ENCODE measurements at regions not wholly inside any gene's neighbourhood (a gene's known extent, or its start where the extent isn't known, plus 50 kb on each side); places are given as distances from the start of the nearest gene placed in this dataset.
A peak's percentile ranks its signal among the peaks of the same experiment; 100 is the strongest.

DNA sequence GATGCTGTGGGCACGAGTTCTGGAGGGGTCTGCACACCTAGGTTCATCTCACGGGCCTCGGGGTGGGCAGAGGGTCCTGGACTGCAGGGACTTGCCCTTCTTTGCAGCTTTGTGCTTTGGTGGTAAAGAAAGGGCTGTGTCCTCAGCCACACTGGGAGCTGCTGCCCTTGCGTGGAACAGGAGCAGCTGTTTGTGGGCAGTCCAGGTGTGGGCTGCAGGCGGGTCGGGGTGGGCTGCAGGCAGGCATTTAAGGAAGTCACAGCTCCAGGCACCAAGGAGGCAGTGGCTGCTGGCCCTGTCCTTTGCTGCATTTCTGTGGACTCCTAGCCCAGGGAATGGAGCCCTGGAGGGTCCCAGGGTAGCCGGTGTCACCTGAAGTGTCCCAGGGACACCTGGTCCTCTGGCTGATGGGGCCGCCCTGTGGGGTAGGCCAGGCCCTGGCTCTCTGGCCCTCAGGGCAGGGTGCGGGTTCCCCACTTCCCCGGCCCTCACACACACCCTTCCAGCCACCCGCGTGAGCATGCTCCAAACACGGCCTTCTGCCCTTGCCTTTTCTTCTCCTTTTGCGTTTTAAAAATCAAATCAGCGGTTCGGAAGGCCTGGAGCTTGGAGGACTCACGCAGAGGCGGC, 1240.3 kb downstream of the BRD1 start:
- H3K9me3 ChIP-seq: no peaks in the 10 kb centered on the region
- peak overlapping the region in 1 of 4 donors; percentile 51 for H3K27ac ChIP-seq
- no peak overlapping the region for H3K4me3 ChIP-seq
- H3K4me1 ChIP-seq: peaks cover 0 to 37% (median 11%) of the 10 kb centered on the region in 4 donors
- 72 to 77% methylated on average over 18 of the region's 18 CpGs for WGBS, 2 donors
- no peaks in the 10 kb centered on the region for H3K36me3 ChIP-seq
- DNase-seq (ENCODE audit: low spot score in 2 of 2): no peak
- TF ChIP-seq, protein P1, sequence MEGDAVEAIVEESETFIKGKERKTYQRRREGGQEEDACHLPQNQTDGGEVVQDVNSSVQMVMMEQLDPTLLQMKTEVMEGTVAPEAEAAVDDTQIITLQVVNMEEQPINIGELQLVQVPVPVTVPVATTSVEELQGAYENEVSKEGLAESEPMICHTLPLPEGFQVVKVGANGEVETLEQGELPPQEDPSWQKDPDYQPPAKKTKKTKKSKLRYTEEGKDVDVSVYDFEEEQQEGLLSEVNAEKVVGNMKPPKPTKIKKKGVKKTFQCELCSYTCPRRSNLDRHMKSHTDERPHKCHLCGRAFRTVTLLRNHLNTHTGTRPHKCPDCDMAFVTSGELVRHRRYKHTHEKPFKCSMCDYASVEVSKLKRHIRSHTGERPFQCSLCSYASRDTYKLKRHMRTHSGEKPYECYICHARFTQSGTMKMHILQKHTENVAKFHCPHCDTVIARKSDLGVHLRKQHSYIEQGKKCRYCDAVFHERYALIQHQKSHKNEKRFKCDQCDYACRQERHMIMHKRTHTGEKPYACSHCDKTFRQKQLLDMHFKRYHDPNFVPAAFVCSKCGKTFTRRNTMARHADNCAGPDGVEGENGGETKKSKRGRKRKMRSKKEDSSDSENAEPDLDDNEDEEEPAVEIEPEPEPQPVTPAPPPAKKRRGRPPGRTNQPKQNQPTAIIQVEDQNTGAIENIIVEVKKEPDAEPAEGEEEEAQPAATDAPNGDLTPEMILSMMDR (IDR thresholded peaks at IDR 0.05): no peak
- no peak for TF ChIP-seq POLR2A (IDR thresholded peaks at IDR 0.05)
- TF ChIP-seq EP300 (IDR thresholded peaks at IDR 0.05): no peak
- no peaks in the 10 kb centered on the region for H3K27me3 ChIP-seq

DNA sequence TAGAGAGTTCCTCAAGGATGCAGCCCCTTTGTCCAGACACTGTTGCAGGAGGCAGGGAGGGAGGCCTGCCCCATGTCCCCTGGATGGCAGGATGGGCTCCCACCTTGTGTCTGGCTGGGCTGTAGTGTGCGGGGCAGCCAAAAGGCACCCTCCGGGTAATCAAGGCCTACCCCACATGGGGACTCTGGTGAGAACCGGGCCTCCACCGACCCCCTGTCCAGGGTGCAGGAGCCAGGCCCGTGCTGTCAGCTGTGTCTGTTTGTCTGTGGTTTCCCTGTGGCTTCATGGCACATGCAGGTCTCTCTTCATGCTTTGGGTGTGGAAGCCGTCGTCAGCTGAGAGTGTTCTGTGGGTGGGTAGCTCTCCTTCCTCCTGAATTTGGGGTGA, 1240.9 kb downstream of the BRD1 start:
- no peak for TF ChIP-seq POLR2A (IDR thresholded peaks at IDR 0.05)
- TF ChIP-seq EP300 (IDR thresholded peaks at IDR 0.05): no peak
- TF ChIP-seq, protein P1 (IDR thresholded peaks at IDR 0.05): no peak
- 78 to 85% methylated on average over 6 to 7 of the region's 7 CpGs for WGBS, 2 donors
- DNase-seq (ENCODE audit: low spot score in 2 of 2): no peak
- Histone ChIP-seq H3K4me3 (no peak overlapping the region), H3K27ac (peak overlapping the region in 1 of 4 donors; percentile 51), H3K36me3 (no peaks in the 10 kb centered on the region), H3K4me1 (peaks cover 0 to 31% (median 8%) of the 10 kb centered on the region in 4 donors), H3K9me3 (no peaks in the 10 kb centered on the region), H3K27me3 (no peaks in the 10 kb centered on the region)

DNA sequence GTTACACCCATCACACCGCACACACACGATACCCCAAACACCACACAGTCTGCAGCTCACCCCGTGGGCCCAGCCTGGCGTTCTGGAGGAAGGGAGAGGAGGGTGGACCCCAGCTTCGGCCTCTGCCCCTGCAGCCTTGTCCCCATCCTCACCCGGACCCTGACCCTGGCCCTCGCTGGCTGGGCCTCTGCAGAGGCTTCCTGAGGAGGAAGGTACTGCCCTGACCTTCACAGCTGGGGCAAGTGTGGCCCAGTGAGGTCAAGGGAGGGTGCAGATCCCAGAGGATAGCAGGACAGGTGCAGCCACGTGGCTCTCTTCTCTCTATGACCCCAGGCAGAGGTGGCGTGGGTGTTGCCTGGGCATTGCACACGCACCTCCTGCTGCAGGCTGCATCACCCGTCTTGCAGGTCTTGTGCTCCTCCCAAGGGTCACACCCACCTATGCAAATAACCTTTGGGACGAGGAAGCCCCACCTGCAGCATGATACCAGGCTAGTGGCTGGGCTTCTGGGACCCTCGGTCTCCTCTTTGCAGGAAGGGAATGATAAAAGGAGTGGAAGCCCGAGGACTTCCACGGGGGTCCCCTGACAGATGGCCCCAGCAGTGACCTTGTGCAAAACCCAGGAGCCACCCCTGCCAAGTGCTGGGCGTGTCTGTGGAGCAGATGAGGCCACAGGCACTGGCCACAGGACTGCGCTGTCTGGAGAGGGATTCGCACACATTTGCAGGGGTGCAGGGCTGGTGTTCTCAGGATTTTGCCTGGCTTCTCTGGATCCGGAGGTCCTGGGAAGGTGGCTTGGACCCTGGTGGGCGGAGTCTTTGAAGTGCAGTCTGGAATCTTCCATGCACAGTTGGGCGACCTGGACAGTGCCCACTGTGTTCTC, 1241.5 kb downstream of the BRD1 start:
- no peaks in the 10 kb centered on the region for H3K27me3 ChIP-seq
- WGBS, 2 donors: 76% methylated on average over 18 to 21 of the region's 21 CpGs

DNA sequence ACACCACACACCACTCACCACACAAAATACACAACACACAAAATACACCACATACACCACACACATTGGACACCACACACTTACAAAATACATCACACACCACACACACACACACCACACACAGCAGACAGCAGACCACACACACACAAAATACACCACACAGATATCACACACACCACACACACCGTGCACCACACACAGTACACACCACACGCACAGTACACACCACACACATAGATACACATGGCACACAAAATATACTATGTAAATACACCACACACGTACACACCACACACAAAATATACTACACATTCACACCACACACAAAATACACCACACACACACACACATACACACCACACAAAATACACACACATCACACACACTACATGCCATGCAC, 1243.5 kb downstream of the BRD1 start:
- no peaks in the 10 kb centered on the region for H3K27me3 ChIP-seq
- no peak for DNase-seq (ENCODE audit: low spot score in 2 of 2)
- H3K9me3 ChIP-seq: no peaks in the 10 kb centered on the region
- H3K4me3 ChIP-seq: no peak overlapping the region
- no peaks in the 10 kb centered on the region for H3K36me3 ChIP-seq
- no peak for TF ChIP-seq EP300 (IDR thresholded peaks at IDR 0.05)
- TF ChIP-seq POLR2A (IDR thresholded peaks at IDR 0.05): no peak
- TF ChIP-seq, protein P1 (IDR thresholded peaks at IDR 0.05): no peak
- H3K27ac ChIP-seq: no peak overlapping the region
- WGBS, 2 donors: 94% methylated on average over 3 of the region's 3 CpGs
- H3K4me1 ChIP-seq: peaks cover 0 to 46% (median 6%) of the 10 kb centered on the region in 4 donors

More for the DNA sequence above, 1241.5 kb downstream of the BRD1 start:
- Histone ChIP-seq H3K4me1 (peaks cover 0 to 29% (median 5%) of the 10 kb centered on the region in 4 donors), H3K9me3 (no peaks in the 10 kb centered on the region), H3K27ac (peak overlapping the region in 1 of 4 donors; percentile 51), H3K4me3 (no peak overlapping the region), H3K36me3 (no peaks in the 10 kb centered on the region)
- TF ChIP-seq, protein P1 (IDR thresholded peaks at IDR 0.05): no peak
- TF ChIP-seq POLR2A (IDR thresholded peaks at IDR 0.05) (no peak), EP300 (IDR thresholded peaks at IDR 0.05) (no peak)
- DNase-seq (ENCODE audit: low spot score in 2 of 2): no peak

All from tibial nerve (tissue), 4 donors.